Upper lobe of left lung (tissue), 4 donors: ENCODE measurements at regions not wholly inside any gene's neighbourhood (a gene's known extent, or its start where the extent isn't known, plus 50 kb on each side); places are given as distances from the start of the nearest gene placed in this dataset.

Experiments
- CTCF ChIP-seq, 6 experiments: fragments of 450-650 bp in 4 of 6; fragments of 200-600 bp in 2 of 6; sonication (generic) in 2 of 6; IDR thresholded peaks; one replicate each; pipeline ENCODE4 v1.5.1; 2016 to 2019; ENCODE audit warnings: antibody characterized with exemption in 6 of 6
- EP300 ChIP-seq, 4 donors: sonication (generic); formaldehyde crosslinking; IDR thresholded peaks; one replicate each; pipeline ENCODE4 v1.5.1; 2017; ENCODE audit warnings: antibody characterized with exemption in 4 of 4, control low read depth in 2 of 4

- TF ChIP-seq CTCF (IDR thresholded peaks at IDR 0.05) = no peak
- TF ChIP-seq EP300 (IDR thresholded peaks at IDR 0.05) = no peak
Observed at GRCh38 chr4:65063601-65064000, 606.7 kb downstream of the EPHA5 start.
